ENCODE measurements at regions not wholly inside any gene's neighbourhood (a gene's known extent, or its start where the extent isn't known, plus 50 kb on each side); places are given as distances from the start of the nearest gene placed in this dataset.

GRCh38 chr14:42299692-42300091 is 693.0 kb downstream of the LRFN5 start:
- Histone ChIP-seq H3K9me3 (no peaks in the 10 kb centered on the region), H3K27me3 (no peaks in the 10 kb centered on the region), H3K4me1 (no peaks in the 10 kb centered on the region), H3K36me3 (no peaks in the 10 kb centered on the region), H3K4me3 (ENCODE audit: low read depth, low read length) (no peak overlapping the region)
- TF ChIP-seq CTCF (IDR thresholded peaks at IDR 0.05; ENCODE audit: low read depth, low read length): no peak
- no peak for DNase-seq

GRCh38 chr14:42293180-42293579 is 686.5 kb downstream of the LRFN5 start:
- Histone ChIP-seq H3K36me3 (no peaks in the 10 kb centered on the region), H3K4me1 (no peaks in the 10 kb centered on the region), H3K9me3 (no peaks in the 10 kb centered on the region), H3K4me3 (ENCODE audit: low read depth, low read length) (no peak overlapping the region), H3K27me3 (no peaks in the 10 kb centered on the region)
- no peak for DNase-seq
- no peak for TF ChIP-seq CTCF (IDR thresholded peaks at IDR 0.05; ENCODE audit: low read depth, low read length)

- Histone ChIP-seq H3K9me3 (no peaks in the 10 kb centered on the region; the same call in 1 of the 2 replicates), H3K4me1 (no peaks in the 10 kb centered on the region), H3K36me3 (no peaks in the 10 kb centered on the region), H3K4me3 (ENCODE audit: low read depth, low read length) (no peak overlapping the region), H3K27me3 (no peaks in the 10 kb centered on the region)
- DNase-seq: no peak
- no peak for TF ChIP-seq CTCF (IDR thresholded peaks at IDR 0.05; ENCODE audit: low read depth, low read length)
Observed at GRCh38 chr14:42277840-42278239, 671.2 kb downstream of the LRFN5 start.

GRCh38 chr14:42269234-42269633 is 662.6 kb downstream of the LRFN5 start:
- no peak for TF ChIP-seq CTCF (IDR thresholded peaks at IDR 0.05; ENCODE audit: low read depth, low read length)
- no peak for DNase-seq

GRCh38 chr14:42248131-42248530 is 641.5 kb downstream of the LRFN5 start:
- Histone ChIP-seq H3K27me3 (no peaks in the 10 kb centered on the region), H3K4me3 (ENCODE audit: low read depth, low read length) (no peak overlapping the region), H3K9me3 (no peaks in the 10 kb centered on the region; the same call in 1 of the 2 replicates), H3K4me1 (no peaks in the 10 kb centered on the region), H3K36me3 (no peaks in the 10 kb centered on the region)
- no peak for TF ChIP-seq CTCF (IDR thresholded peaks at IDR 0.05; ENCODE audit: low read depth, low read length)
- no peak for DNase-seq

More at GRCh38 chr14:42269234-42269633, 662.6 kb downstream of the LRFN5 start:
- no peaks in the 10 kb centered on the region for H3K36me3 ChIP-seq
- no peak overlapping the region for H3K4me3 ChIP-seq (ENCODE audit: low read depth, low read length)
- H3K4me1 ChIP-seq: no peaks in the 10 kb centered on the region
- no peaks in the 10 kb centered on the region for H3K9me3 ChIP-seq
- H3K27me3 ChIP-seq: no peaks in the 10 kb centered on the region

- no peak for TF ChIP-seq CTCF (IDR thresholded peaks at IDR 0.05; ENCODE audit: low read depth, low read length)
- peaks cover 2% of the 10 kb centered on the region; the same call in 1 of the 2 replicates for H3K9me3 ChIP-seq
- H3K4me3 ChIP-seq (ENCODE audit: low read depth, low read length): no peak overlapping the region
- no peaks in the 10 kb centered on the region for H3K27me3 ChIP-seq
- H3K4me1 ChIP-seq: no peaks in the 10 kb centered on the region
- no peak for DNase-seq
- H3K36me3 ChIP-seq: no peaks in the 10 kb centered on the region
Observed at GRCh38 chr14:42241101-42241500, 634.4 kb downstream of the LRFN5 start.

All from BE2C (cell line).